GM21367 (cell line): ENCODE measurements at regions not wholly inside any gene's neighbourhood (a gene's known extent, or its start where the extent isn't known, plus 50 kb on each side); places are given as distances from the start of the nearest gene placed in this dataset.

Experiments used
- ATAC-seq: cut with Tn5 transposase; IDR thresholded peaks from one replicate; pipeline ENCODE4 v1.9.1; 2021; ENCODE audit not compliant: unreplicated experiment

- ATAC-seq, result no peak
Observed at GRCh38 chr5:61622156-61622555, 290.1 kb downstream of the ZSWIM6 start.

GRCh38 chr5:61623401-61624069 lies 291.5 kb downstream of the ZSWIM6 start:
- ATAC-seq, result no peak

DNA sequence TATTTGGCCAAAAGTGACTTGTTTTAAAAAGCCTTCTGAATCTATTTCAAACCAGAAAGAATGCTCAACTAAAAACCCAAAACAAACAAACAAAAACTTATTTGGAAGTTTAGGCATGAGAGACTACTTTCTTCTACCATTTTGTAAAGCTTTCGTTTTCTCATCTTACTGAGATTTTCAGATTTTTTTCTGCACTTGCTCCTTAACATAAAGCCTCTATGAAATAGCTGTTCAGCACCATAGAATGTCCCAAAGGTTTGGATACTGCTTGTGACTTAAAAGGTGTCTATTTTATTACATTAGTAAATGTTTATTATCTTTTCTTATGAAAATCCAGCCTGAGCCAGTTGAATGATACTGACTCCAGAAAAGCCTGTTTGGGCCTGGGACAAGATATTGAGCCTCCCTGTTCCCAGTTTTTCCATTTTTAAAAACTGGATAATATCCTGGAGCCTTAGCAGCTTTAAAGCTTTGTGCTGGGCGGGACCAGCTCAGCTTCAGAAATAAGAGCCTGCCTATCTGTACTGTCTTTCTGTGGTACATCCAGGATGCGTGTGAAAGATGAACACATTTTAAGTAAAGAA lies 292.6 kb downstream of the ZSWIM6 start:
- ATAC-seq, result no peak

DNA sequence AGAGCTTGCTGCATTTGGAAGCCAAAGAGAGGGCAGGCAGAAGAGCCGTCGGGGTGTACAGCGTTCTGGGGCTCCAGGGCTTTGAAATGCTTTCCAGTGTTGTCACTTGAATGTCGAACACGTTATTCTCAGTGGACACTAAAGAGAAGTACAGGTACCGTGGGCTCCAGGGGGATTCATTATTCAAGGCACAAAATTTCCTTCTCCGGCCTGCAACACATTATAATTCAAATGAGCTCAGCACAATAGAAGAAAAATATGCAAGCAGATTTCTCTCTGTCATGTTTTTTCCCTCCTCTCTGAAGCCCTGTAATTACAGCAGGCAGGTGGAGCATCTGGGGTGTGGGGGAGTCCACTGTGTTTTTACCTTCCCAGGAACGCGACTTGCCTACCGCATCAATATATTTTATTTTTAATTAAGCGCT lies 293.1 kb downstream of the ZSWIM6 start:
- no peak for ATAC-seq

GRCh38 chr5:61625681-61626621 lies 293.9 kb downstream of the ZSWIM6 start:
- no peak for ATAC-seq

DNA sequence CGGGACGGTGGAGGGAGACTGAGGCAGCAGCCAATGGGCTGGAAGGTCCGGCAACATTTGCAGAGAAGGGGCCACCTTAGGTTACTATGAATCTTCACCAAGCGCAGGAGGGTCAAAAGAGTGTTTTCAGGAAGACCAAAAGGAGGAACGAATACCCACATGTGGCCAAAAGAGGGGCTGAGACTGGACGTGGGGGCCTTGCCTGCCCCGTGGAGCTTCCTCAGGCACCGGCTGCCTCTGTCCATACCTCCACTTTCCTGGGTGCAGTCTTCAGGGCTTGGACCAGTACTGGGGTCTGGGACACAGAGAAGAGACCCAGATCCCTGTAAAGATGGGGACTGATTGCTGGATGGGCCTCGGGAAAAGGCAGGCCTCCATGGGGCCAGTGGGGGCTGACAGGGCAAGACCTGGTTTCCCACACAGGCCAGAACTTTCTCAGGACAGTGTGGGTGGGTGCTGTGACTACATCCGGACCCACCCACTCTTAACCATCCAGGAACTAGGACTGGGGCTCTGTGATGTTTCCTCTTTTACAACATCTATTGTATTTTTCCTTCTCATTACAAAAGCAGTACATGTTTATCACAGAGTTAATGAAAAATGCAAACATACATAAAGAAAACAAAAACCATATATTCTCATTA lies 294.7 kb downstream of the ZSWIM6 start:
- ATAC-seq, result no peak

GRCh38 chr5:61627531-61627930 lies 295.5 kb downstream of the ZSWIM6 start:
- no peak for ATAC-seq

- no peak for ATAC-seq
Observed at GRCh38 chr5:61630908-61631307, 298.9 kb downstream of the ZSWIM6 start.

GRCh38 chr5:61631438-61631941 lies 299.4 kb downstream of the ZSWIM6 start:
- ATAC-seq, result no peak

DNA sequence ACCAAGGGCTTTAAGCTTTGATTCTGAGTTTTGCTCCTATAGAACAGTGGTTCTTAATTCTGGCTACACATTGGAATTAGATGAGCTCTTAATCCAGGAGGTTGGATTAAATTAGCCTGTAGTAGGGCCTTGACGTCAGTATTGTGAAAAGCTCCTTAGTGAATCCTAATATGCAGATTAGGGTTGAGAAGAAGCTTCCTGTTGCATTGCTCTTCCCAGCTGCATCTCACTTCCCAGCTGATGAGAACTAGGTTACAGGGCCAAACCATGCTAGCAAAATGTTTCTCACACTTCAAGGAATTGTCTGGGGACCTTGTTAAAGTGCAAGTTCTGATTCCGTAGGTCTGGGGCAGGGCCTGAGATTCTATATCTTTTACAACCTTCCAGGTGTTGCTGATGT lies 300.0 kb downstream of the ZSWIM6 start:
- ATAC-seq, result no peak

DNA sequence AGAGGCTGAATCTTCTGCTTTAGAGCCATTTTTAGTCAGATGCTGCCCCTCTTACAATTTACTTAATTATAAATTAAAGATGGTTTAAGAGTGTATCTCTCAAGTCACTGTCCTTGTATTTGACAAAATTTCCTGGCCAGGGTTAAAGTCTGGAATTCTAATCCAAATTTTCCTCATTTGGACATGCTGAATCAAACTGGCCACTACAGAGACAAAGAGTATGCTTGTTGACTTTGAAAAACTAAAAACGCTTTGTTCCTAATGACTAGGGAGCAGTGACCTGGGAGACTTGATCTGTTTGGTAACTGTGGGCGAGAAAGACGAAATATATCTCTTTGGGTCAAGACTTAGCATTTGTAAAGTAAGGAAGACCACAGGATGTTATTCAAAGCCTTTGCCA lies 303.2 kb downstream of the ZSWIM6 start:
- ATAC-seq, result no peak

GRCh38 chr5:61637566-61637965 lies 305.5 kb downstream of the ZSWIM6 start:
- ATAC-seq, result no peak

DNA sequence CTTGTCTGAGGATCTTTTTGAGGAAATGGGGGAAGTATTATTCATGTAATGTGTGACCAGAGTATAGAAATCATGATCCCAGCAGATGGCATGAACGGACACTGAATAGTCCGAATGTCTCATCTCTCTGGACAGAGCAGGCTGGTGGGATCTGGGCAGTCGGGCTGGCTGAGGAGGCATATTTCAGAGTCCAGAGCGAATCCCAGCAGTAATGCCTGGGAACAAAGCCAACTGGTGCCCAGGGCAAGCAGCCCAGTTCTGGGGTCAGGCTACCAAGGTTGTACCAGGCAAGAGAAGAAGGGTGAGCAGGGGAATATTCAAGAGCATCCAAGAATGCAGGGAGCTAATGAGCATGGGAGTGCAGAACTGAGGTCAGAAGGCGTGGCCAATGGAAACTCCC lies 306.4 kb downstream of the ZSWIM6 start:
- no peak for ATAC-seq

DNA sequence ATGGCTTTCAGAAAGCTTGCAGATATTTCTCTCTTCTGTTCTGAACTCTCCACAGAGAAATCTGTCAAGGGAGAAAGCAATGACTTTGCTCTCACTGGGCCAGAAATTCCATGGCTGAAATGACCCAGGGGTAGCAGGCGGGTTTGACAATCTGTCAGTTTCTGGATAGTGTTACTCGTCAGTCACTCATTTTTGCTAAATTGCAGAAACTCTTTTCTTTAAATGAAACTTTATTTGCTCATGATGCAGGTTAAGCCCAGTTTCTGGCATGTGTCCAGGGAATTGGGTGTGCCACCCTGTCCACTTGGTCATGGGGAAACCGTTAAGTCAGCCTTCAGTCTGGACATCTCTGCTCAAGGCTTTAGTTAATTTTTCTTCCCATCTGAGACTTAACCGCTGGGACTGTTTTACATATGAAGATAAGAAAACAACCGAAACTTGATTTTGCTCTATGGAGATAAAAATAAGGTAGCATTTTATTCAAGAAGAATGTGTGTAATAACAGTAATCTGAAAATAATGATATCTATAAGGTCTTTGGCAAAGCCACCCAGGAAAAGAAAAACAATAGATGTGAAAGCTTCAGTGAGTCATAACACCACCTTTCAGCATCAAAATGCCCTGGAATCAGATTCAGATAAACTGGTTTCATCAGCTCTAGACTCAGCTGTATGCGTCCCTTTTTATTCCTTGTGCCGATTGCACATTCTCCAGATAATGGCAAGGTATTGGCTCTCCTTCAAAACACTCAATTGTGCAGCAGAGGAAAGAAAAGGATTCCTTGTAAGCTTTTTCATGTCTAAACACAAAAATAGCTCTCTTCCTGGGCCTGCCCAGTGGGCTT lies 308.3 kb downstream of the ZSWIM6 start:
- no peak for ATAC-seq

GRCh38 chr5:61641748-61642565 lies 309.9 kb downstream of the ZSWIM6 start:
- no peak for ATAC-seq

DNA sequence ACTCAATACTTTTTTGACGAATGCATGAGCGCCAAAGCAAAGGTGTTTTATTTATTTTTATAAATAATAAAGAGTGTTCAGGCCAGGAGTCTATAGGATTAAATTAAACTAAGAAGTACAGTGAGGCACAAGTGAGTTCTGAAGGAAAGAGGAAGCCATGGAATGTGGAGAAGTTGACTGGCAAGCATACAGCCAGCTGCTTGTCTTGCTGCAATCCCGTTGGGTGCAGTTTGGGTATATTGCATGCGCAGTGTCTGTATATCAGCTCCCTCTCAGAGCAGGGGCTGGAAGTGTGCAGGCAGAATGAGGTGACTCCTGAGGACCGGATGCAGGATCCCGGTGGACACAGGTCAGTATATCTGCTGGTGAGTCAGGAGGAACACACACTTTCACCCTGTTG lies 315.6 kb downstream of the ZSWIM6 start:
- ATAC-seq, result no peak

- no peak for ATAC-seq
Observed at GRCh38 chr5:61649231-61649630, 317.2 kb downstream of the ZSWIM6 start.

DNA sequence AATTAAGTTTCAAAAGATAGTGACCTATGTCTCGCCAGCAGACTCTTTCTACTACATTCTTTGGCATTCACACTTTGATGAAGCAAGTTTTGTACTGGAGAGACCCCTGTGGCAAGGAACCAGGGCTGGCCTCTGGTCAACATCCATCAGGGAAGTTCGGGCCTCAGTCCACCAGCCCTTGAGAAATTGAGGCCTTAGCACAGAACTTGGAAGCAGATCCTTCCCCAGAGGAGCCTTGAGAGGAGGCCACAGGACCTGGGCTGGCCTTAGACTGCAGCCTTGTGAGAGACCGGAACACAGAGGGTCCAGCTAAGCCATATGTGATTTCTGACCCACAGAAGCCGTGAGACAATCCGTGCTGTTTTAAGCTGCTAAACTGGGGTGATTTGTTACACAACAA lies 317.9 kb downstream of the ZSWIM6 start:
- ATAC-seq, result no peak

- no peak for ATAC-seq
Observed at GRCh38 chr5:61650661-61651060, 318.6 kb downstream of the ZSWIM6 start.
